Fibroblast of skin of back (primary cell): ENCODE measurements at regions not wholly inside any gene's neighbourhood (a gene's known extent, or its start where the extent isn't known, plus 50 kb on each side); places are given as distances from the start of the nearest gene placed in this dataset.

ENCODE experiments used
- DNase-seq: peaks from one replicate; pipeline ENCODE4 v3.0.0-alpha.2; 2013

DNA sequence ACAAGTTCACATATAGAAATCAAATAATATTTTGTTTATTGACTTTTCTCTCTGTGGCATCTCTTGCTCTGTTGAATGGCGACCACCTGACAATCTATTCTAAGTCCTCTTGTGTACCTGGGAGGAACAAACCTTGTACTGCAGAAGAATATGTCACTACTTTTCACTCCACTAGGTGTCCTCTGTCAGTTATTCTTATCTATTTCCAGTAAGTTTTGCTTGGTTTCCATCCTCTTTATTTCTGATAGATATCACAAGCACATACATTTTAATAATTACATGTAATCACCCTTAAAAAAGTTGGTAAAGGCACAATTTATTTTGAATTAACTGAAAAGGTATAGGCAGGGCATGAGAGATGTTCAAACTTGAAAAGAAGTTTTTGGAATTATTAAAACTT, 238.4 kb downstream of the SNCA start:
- no peak for DNase-seq

DNA sequence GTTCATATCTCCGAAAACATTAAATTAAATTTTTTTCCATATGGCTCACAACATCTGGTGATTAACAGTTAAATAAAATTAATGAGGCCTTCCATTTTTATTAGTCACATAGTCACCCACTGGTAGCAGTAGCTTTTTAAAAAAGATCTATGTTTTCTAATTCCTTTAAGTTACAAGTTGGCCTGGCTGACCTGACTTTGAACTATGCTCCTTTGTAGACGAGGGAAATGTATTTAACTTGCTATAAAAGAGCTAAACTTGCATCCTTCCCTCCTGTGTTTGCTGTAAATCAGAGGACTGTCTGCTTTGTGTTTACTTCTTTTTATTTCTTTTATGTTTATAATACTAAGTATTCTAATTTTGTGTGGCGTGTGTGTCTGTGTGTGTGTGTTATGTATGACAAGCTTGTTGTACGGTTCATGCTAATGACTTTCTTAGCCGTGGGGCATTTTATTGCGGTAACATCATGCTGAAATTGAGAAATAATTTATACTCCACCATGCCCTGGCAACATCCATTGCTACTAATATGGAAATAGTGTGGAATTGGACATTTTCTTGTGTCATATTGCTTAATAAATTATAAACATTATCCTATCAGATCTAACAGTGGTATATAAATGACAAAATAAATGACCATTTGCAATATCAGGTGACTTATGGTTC, 241.7 kb downstream of the SNCA start:
- no peak for DNase-seq

DNA sequence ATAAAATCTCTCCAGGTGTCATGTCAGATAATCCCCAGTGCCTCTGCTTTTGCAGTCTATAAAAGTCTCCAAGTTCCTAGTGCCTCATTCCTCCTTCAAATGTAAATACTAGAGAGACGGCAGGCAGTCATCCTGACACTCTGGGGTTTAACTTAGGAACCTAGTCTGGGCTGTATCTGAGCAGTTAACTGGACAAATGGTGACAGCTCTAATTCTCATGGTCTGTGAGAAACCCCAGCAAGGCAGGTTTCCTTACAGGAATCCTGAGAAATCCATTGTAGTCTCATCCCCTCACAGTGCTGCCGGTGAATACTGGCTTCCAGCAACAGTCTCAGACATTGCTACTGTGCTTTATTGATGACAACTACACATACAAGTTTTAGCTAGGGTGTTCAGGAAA, 246.8 kb downstream of the SNCA start:
- no peak for DNase-seq

DNA sequence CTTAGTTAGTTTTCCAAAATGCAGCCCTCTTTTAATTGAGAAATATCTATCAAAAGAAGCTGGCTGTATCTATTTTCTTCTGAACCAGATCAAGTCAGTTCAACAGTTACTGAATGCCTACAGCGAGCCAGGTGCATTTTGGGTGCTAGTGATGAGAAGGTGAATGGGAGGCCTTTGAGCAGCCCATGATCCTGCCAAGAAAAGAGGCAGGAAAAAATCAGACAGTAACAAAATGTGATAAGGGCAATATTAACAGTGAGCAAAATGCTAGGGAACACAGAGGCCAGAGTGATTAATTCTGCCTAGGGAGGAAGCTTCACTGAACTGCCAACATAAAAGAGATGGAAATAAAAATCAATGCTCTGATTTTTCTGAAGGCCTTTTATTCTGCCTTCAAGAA, 248.5 kb downstream of the SNCA start:
- no peak for DNase-seq

DNA sequence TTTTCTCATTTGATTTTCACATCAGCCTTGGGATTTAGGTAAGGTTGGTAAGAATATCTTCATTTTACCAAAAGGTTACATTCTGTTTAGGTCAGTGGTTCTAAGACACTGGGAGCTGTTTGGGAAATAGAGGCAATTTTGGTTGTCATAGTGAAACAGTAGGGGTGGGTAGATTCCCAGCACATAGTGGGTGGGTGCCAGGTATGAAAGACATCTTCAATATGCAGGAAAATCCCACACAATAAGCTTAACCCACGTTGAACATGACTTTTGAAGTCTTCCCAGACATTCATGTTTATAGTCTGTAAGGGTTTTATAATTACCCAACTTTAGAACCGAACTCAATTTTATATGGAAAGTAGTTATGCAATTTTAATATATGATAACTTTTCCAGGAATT, 249.6 kb downstream of the SNCA start:
- no peak for DNase-seq

DNA sequence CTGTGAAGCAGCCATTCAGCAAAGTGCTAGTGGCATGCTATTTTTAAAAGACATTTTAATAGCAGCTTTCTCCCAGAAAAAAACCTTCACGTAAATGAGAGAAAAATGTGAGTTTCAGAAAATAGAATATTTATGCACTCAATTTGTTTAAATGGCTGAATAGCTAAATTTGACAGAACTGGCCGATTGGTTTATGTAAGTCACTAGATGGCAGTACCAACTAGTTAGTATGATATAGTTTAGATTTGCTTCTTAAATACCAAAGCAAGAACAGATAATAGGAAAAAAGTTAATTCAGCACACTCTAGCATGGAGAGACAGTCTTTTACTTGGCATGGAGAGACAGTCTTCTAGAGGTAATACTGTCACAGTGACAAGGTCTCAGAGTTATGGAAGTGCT, 250.1 kb downstream of the SNCA start:
- peak; percentile 7 for DNase-seq

DNA sequence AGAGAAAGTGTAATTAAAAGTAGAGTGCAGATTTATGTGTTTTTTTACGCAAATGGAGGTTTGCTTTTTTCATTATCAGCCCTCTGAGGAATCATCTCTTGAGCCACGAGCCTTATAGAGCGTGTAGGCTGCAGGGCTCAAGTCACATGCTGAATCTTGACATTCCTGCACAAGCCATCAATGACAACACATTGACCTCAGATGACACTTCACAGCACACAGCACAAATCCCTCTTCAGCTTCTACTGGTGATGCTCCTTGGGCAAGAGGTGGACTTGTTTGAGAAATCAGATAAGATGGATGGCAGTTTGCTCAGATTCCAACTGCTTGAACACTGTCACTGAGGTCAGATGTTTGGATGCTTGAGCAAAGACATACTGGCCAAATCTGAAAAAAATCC, 250.6 kb downstream of the SNCA start:
- no peak for DNase-seq

DNA sequence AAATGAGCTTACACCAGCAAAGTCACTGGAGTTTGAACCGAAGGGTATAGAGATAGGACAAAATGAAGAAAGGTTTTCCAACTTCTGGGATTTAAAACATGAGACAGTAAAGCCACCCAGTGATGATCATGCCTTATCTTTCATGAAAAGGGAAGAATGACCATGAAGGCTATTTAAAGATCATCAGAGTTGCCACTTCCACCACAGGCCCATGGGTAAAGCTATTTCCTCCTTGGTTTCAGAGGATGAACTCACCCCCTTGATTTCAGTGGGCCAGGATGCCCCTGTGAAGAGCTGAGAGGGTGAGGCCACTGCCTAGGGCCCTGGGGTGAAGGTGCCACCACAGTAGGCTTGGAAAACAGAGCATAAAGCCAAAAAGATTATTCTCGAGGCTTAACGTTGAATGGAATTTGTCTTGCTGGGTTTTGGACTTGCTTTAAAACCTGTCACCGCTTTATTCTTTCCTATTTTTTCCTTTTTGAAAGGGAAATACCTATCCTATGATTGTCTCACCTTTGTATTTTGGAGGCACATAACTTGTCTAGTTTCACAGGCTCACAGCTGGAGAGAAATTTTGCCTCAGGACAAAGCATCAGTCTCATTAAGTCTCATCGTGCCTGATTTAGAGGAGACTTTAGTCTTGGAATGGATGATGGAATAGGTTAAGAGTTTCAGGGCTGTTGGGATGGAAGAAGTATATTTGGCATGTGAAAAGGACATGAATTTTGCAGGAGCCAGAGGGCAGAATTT, 254.0 kb downstream of the SNCA start:
- no peak for DNase-seq

DNA sequence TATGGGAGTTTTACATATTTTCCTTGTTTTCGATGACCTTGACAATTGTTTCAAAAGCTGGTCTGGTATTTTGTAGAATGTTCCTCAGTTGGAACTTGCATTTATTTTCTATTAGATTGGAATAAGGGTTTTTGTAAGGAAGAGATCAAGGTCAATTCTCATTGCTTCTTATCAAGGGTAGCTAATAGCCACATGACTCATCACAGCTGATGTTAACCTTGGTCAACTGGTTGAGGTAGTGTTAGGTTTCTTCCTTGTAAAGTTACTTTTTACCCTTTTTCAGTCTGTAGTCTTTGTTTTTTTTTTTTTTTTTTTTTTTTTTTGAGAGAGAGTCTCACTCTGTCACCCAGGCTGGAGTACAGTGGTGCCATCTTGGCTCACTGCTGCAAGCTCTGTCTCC, 257.2 kb downstream of the SNCA start:
- no peak for DNase-seq

DNA sequence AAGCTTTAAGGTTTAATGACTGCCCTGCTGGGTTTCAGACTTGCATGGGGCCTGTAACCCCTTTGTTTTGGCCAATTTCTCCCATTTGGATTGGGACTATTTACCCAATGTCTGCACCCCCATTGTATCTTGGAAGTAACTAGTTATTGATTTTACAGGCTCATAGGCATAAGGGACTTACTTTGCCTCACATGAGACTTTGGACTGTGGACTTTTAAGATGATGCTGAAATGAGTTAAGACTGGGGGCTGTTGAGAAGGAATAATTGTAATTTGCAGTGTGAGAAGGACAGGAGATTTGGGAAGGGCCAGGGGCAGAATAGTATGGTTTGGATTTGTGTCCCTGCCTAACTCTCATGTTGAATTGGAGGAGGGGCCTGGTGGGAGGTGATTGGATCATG, 260.7 kb downstream of the SNCA start:
- DNase-seq = no peak

DNA sequence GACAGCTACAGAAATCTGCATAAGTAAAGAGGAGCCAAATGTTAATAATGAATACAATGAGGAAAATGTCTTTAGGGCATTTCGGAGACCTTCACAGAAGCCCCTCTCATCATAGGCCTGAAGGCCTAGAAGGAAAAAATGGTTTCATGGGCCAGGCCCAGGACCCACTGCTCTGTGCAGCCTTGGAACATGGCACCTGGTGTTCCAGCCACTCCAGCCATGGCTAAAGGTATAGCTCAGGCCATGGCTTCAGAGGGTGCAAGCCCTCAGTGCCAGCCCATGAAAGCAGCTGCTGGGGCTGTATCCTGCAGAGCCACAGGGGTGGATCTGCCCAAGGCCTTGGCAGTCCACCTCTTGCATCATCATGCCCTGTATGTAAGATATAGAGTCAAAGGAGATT, 261.1 kb downstream of the SNCA start:
- DNase-seq = no peak

DNA sequence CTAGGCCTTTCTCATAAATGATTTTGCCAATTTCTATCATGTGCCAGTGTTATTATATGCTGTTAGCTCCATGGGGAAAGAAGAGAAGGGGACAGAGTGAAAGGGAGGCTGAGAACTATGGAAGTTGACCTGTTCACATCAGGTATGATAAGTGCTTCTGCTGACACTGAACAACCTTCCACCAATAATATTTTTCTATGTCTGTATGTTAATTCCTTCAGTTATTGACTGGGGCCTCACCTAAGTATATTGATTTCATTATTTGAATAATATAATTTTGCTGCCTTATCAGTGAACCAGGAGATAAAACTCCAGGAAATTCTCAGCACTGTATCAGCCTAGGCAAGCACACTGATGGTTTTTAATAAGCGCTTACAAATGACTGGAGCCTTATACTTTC, 262.8 kb downstream of the SNCA start:
- DNase-seq = no peak

DNA sequence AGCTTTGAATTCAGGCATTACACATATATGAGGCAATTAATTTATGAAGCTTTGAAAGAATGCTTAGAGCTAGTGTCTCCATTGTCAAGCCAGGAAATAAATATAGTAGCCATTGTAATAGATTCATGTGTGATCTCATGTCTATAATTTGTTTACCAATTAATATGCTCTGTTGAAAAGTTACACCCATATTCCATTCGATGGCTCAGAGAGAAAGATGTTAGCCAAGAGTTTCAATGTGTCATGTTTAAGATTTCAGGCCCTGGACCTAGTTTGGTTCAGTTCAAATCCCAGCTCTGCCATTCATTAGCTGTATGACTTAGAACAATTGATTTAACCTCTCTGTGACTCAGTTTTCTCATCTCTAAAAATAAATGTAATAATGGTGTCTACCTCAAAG, 263.3 kb downstream of the SNCA start:
- no peak for DNase-seq

DNA sequence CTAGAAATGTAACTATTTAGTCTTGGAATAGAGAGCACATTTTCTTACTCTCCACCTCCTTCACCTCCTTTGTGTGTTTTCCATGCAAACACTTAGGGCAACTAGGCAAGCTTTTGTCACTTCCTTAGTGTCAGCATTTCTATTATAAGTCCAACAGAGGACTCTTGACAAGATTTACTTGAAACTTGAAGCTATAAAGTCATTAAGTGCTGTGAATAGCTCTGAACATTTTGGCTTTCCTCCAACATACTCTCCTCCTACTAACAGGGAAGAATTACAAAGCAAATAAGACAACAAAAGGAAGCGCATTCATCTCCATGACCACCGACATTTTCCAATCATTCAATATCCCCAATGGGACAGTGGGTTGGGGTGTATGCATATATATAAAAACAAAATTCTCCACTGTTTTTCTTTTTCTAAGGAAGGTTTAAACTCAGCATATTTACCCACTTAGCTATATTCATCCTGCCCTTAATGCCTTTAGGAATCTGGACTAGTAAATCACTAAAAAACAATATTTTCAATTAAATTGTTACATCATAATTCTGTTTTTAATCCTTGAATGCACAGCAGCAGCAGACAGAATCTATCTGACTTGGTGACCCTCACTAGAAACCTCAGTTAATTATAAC, 264.6 kb downstream of the SNCA start:
- DNase-seq = no peak

DNA sequence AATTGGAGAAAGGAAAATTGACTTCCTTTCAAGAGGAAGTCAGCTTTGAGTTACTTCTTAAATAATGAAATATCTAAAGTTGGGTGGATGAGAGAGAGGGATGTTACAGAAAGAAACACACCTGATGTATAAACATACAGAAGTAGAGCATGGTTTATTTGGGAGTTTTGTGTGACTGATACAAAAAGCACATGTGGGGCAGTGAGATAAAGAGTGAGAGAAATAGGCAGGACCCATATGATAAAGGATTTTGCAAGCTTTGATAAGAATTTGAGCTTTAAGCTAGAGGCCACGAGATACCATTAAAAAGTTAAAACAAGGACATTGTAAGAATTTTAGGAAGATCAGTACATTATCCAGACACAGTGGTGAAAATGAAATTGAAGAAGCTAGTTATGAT, 263.3 kb upstream of the GPRIN3 start:
- no peak for DNase-seq

DNA sequence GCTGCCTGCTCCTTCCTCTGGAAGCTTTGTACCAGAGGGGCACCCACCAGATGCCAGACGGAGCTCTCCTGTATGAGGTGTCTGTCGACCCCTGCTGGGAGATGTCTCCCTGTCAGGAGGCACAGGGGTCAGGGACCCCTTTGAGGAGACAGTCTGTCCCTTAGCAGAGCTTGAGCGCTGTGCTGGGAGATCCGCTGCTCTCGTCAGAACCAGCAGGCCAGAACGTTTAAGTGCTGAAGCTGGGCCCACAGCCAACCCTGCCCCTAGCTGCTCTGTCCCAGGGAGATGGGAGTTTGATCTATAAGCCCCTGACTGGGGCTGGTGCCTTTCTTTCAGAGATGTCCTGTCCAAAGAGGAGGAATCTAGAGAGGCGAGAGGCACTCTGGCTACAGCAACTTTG, 260.3 kb upstream of the GPRIN3 start:
- no peak for DNase-seq

DNA sequence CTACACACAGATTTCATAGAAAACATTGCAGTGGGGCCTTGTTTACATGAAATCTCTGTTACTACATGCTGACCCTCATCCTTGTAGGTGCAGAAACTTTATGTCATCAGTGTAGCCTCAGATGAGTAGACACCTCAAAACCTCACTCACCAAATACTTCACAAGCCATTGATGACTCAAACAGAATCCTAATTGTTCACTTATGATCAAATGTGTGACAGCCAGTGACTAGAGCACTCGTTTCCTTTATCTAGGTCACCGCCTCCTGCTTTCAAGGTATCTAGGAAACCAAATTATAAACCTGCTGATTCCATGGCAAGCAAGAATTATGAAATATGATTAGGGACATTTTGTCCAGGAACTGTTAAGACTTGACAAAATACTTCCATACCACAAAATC, 255.8 kb upstream of the GPRIN3 start:
- no peak for DNase-seq

DNA sequence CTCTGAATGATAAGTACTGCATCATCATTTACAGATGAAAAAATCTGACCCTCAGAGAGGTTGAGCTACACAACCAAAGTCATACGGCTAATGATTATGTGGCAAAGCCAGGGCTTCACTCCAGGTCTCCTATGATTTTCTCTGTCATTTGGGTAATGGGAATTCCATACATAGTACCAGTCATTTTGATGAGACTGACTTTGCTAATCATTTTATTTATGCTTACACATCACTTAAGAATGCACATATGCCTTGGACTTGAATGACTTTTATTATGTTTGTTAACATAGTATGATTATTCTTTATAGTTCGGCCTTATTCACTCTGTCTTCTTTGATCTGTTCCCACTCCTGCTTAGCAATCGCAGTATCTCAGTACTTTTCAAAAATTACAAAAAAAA, 255.1 kb upstream of the GPRIN3 start:
- no peak for DNase-seq

DNA sequence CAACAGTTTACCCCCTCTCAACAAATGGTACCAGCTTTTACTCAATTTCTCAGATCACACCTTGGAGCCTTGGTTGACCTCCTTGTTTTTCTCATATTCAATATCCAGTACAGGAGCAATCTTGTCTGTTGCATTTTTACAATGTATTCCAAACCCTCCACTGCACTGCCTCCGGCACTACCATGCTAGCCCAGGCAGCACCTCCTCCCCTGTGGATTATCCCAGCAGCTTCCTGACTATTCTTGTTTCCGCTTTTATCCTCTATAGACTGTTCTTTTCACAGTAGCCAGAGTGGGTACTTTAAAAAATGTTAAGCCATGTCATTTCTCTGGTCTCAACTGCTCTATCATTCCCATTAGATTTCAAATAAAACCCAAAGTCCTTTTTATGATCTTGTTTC, 253.4 kb upstream of the GPRIN3 start:
- no peak for DNase-seq

DNA sequence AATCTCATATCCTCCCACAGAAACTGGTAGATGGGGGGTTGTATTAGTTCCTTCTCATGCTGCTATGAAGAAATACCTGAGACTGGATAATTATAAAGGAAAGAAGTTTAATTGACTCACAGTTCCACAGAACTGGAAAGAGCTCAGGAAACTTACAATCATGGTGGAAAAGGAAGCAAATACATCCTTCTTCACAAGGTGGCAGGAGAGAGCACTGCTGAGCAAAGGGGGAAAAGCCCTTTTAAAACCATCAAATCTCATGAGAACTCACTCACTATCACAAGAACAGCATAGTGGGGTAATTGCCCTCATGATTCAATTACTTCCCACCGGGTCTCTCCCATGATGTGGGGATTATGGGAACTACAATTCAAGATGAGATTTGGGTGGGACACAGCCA, 250.5 kb upstream of the GPRIN3 start:
- peak; percentile 1 for DNase-seq

DNA sequence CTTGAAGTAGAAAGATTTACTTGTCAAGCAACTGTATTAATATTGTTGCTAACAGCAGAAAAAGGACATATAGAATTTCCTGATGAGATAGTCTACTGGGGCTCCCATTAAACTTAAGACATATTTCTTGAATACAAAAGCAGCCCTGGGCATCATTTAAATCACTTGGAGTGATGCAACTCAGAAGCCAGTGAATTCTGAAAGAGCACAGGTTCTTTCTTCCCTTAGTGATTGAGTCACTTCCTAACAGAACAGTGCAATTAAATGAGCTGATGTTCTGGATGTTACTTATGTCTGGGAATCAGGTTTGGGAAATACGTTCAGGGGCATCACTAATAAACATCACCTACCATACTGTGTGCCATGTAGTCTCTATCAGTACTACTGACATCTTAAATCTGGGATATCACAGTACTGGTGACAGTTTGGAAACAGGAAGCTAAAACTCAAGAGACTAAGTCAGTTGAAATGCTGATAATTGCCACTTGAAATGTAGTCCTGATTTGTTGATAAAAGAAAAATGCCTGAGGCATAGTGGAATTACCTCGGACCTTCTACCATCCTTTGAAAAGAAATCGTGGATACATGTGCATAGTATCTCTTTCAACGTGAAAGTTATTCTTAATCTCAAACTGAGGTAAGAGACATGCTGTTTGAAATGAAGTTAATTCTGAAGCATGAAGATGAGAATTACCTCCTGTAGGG, 249.2 kb upstream of the GPRIN3 start:
- no peak for DNase-seq

DNA sequence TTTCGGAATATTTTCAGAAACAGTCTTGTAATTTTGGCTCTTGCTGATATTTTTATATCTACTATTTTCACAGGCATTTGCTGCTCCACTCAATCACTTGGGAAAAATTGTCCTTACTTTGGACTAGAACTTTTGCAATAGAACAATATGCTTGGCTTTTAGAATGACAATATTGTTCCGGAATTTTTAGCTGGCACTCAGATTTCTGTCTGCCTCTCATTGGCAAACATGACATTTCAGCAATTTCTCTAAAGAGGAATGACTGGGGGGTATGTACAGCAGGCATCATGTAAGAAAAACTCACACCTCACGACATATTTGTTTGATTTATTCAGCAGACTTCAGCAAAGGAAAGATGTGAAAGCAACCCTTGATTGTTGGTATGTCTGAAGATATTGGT, 243.6 kb upstream of the GPRIN3 start:
- no peak for DNase-seq

DNA sequence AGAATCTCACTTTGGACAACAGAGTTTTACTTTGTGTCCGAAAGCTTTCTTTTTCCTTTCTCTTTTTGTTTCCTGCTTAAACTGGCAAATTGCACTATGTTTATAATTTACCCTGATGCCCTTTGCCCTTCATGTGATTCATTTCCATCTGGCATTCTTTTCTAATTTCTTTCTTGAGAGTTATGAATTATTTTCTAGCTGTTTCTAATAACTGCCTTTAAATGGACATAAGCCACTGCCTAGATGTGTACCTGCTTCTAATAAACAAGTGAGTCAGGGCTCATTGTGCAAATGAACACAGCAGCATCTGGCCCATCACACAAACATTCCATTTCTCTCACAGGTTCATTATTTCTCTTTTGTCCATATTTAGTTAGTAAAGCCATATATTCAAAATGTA, 242.3 kb upstream of the GPRIN3 start:
- no peak for DNase-seq

DNA sequence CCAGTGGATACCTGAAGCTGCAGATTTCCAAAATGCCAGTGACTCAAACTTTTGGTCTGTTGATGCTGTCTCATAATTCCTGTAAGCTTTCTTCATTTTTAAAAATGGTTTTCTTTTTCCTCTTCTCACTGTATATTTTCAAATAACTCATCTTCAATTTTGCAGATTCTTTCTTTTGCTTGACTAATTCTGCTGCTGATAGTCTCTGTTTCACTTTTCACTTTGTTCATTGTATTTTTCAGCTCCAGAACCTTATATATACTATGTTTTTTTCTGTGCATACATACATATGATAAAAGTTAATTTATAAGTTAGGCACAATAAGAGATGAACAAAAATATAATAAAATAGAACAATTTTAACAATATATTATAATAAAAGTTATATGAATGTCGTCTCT, 237.7 kb upstream of the GPRIN3 start:
- DNase-seq = no peak
